GM23248 (cell line): ENCODE measurements at regions not wholly inside any gene's neighbourhood (a gene's known extent, or its start where the extent isn't known, plus 50 kb on each side); places are given as distances from the start of the nearest gene placed in this dataset.

Experiments used
- DNase-seq: peaks from one replicate; pipeline ENCODE4 v3.0.0-alpha.2; 2015
- H2AFZ ChIP-seq: fragments of 200-600 bp; sonication (generic); 2 replicates; pipeline ENCODE4 v1.6.1; 2016; ENCODE audit warnings: antibody characterized with exemption
- H3F3A ChIP-seq: fragments of 200-600 bp; sonication (generic); 2 replicates; pipeline ENCODE4 v1.6.1; 2016; ENCODE audit warnings: mild to moderate bottlenecking, antibody characterized with exemption, mixed run types; ENCODE audit not compliant: insufficient read depth
- H3K27ac ChIP-seq: fragments of 200-600 bp; sonication (generic); 2 replicates; pipeline ENCODE4 v1.5.1; 2016; ENCODE audit warnings: mild to moderate bottlenecking
- H3K27me3 ChIP-seq: fragments of 200-600 bp; sonication (generic); replicated peaks from 2 replicates; pipeline ENCODE4 v1.6.1; 2016; ENCODE audit warnings: mild to moderate bottlenecking; ENCODE audit not compliant: insufficient read depth
- H3K36me3 ChIP-seq: fragments of 200-600 bp; sonication (generic); 2 replicates; pipeline ENCODE4 v1.6.1; 2016; ENCODE audit warnings: low read depth, mild to moderate bottlenecking
- H3K4me1 ChIP-seq: fragments of 200-600 bp; sonication (generic); 2 replicates; pipeline ENCODE4 v1.6.1; 2016; ENCODE audit warnings: mild to moderate bottlenecking; ENCODE audit not compliant: insufficient read depth
- H3K4me2 ChIP-seq: fragments of 200-600 bp; sonication (generic); one replicate; pipeline ENCODE4 v1.6.1; 2016; ENCODE audit warnings: mild to moderate bottlenecking; ENCODE audit not compliant: unreplicated experiment
- H3K4me3 ChIP-seq: fragments of 200-600 bp; sonication (generic); 2 replicates; pipeline ENCODE4 v1.5.1; 2016; ENCODE audit warnings: mild to moderate bottlenecking
- H3K79me2 ChIP-seq: fragments of 200-600 bp; sonication (generic); 2 replicates; pipeline ENCODE4 v1.6.1; 2016; ENCODE audit warnings: mild to moderate bottlenecking; ENCODE audit not compliant: insufficient read depth
- H3K9ac ChIP-seq: fragments of 200-600 bp; sonication (generic); 2 replicates; pipeline ENCODE4 v1.6.1; 2016; ENCODE audit warnings: mild to moderate bottlenecking
- H3K9me2 ChIP-seq: fragments of 200-600 bp; sonication (generic); 2 replicates; pipeline ENCODE4 v1.6.1; 2016; ENCODE audit warnings: mixed run types, mild to moderate bottlenecking, moderate library complexity; ENCODE audit not compliant: insufficient read depth
- H3K9me3 ChIP-seq: fragments of 200-600 bp; sonication (generic); one replicate; pipeline ENCODE4 v1.6.1; 2017; ENCODE audit warnings: low read depth
- H4K20me1 ChIP-seq: fragments of 200-600 bp; sonication (generic); 2 replicates; pipeline ENCODE4 v1.6.0; 2016; ENCODE audit not compliant: insufficient read depth
- EZH2 ChIP-seq: fragments of 200-600 bp; sonication (generic); IDR thresholded peaks from 2 replicates; pipeline ENCODE4 v1.6.1; 2018; ENCODE audit warnings: antibody characterized with exemption, mild to moderate bottlenecking; ENCODE audit not compliant: insufficient read depth, poor library complexity, severe bottlenecking
- EZH2phosphoT487 ChIP-seq: fragments of 200-600 bp; sonication (generic); IDR thresholded peaks from 2 replicates; pipeline ENCODE4 v1.6.1; 2018; ENCODE audit warnings: antibody characterized with exemption, moderate library complexity, mild to moderate bottlenecking, low read depth; ENCODE audit not compliant: insufficient read depth
- WGBS, 2 experiments: methylation state at CpG; one replicate each; pipeline ENCODE4 v1.1.6; 2015 to 2017; ENCODE audit warnings: low lambda C conversion rate in 2 of 2, low coverage in 1 of 2; ENCODE audit errors: missing lambda C conversion rate in 2 of 2; 5-methylcytosine and 5-hydroxymethylcytosine counted together
- in situ Hi-C: fragments of 300-500 bp; cut with MboI; formaldehyde crosslinking; loops from 2 replicates; pipeline ENCODE4 v1.15.0; 2020

- H3K27me3 ChIP-seq: no peaks in the 10 kb centered on the region
- TF ChIP-seq EZH2phosphoT487 (no peak), EZH2 (no peak)
- H3K9ac ChIP-seq: no peak overlapping the region
- H3F3A ChIP-seq: no peaks in the 10 kb centered on the region; the same call in 1 of the 2 replicates
- no peaks in the 10 kb centered on the region for H3K4me1 ChIP-seq
- H3K79me2 ChIP-seq: no peaks in the 10 kb centered on the region
- no peaks in the 10 kb centered on the region for H3K9me2 ChIP-seq
- H3K27ac ChIP-seq: no peak overlapping the region
- no peak overlapping the region for H3K4me3 ChIP-seq
- no peaks in the 10 kb centered on the region for H3K9me3 ChIP-seq
- in situ Hi-C loops: no loop called here
- 73 to 77% methylated on average over 4 of the region's 4 CpGs for WGBS, 2 experiments
- no peaks in the 10 kb centered on the region for H4K20me1 ChIP-seq
- H3K4me2 ChIP-seq: no peak overlapping the region
- no peak overlapping the region for H2AFZ ChIP-seq
- DNase-seq: no peak
- no peaks in the 10 kb centered on the region for H3K36me3 ChIP-seq
Measured at GRCh38 chr7:35995334-35995733, 157.7 kb upstream of the EEPD1 start.

DNA sequence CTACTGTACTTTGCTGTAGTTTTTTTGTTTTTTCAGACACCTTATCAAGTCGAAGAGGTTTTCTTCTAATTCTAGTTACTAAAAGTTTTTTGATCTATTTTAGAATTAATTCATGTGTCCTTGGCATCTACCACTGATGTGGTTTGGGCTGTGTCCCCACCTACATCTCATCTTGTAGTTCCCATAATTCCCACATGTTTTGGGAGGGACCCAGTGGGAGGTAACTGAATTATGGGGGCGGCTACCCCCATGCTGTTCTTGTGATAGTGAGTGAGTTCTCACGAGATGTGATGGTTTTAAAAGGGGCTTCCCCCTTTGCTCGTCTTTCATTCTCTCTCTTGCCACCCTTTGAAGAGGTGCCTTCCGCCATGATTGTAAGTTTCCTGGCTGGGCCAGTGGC lies 154.6 kb upstream of the EEPD1 start:
- H3K4me3 ChIP-seq: no peak overlapping the region
- no peak overlapping the region for H3K27ac ChIP-seq
- H2AFZ ChIP-seq: no peak overlapping the region
- no peak for DNase-seq
- no peaks in the 10 kb centered on the region for H3K9me3 ChIP-seq
- 66 to 71% methylated on average over 5 of the region's 5 CpGs for WGBS, 2 experiments
- H3K9ac ChIP-seq: no peak overlapping the region
- H4K20me1 ChIP-seq: no peaks in the 10 kb centered on the region
- H3K4me1 ChIP-seq: no peaks in the 10 kb centered on the region
- H3K4me2 ChIP-seq: no peak overlapping the region
- H3K36me3 ChIP-seq: no peaks in the 10 kb centered on the region
- no peaks in the 10 kb centered on the region for H3F3A ChIP-seq
- no peaks in the 10 kb centered on the region for H3K9me2 ChIP-seq
- no peaks in the 10 kb centered on the region for H3K79me2 ChIP-seq
- H3K27me3 ChIP-seq: no peaks in the 10 kb centered on the region
- in situ Hi-C loops: no loop called here
- no peak for TF ChIP-seq EZH2phosphoT487
- no peak for TF ChIP-seq EZH2

GRCh38 chr7:36001546-36001945 lies 151.5 kb upstream of the EEPD1 start:
- Histone ChIP-seq H3K9me2 (no peaks in the 10 kb centered on the region), H4K20me1 (no peaks in the 10 kb centered on the region), H3K36me3 (no peaks in the 10 kb centered on the region), H3K9ac (no peak overlapping the region), H3K79me2 (no peaks in the 10 kb centered on the region), H3K27me3 (no peaks in the 10 kb centered on the region), H2AFZ (no peak overlapping the region), H3K4me1 (no peaks in the 10 kb centered on the region), H3K9me3 (no peaks in the 10 kb centered on the region), H3F3A (no peaks in the 10 kb centered on the region), H3K4me2 (no peak overlapping the region), H3K27ac (no peak overlapping the region), H3K4me3 (no peak overlapping the region)
- WGBS, 2 experiments: 92 to 98% methylated on average over 3 of the region's 3 CpGs
- TF ChIP-seq EZH2: no peak
- TF ChIP-seq EZH2phosphoT487: no peak
- no peak for DNase-seq
- in situ Hi-C loops: no loop called here

- Histone ChIP-seq H3K27ac (no peak overlapping the region), H2AFZ (no peak overlapping the region), H4K20me1 (no peaks in the 10 kb centered on the region), H3K9me3 (no peaks in the 10 kb centered on the region), H3K36me3 (no peaks in the 10 kb centered on the region), H3K79me2 (no peaks in the 10 kb centered on the region), H3K4me2 (no peak overlapping the region), H3K4me3 (no peak overlapping the region), H3K9me2 (no peaks in the 10 kb centered on the region), H3K27me3 (no peaks in the 10 kb centered on the region), H3K9ac (no peak overlapping the region), H3K4me1 (no peaks in the 10 kb centered on the region), H3F3A (no peaks in the 10 kb centered on the region)
- in situ Hi-C loops: no loop called here
- 48 to 60% methylated on average over 2 of the region's 2 CpGs for WGBS, 2 experiments
- no peak for DNase-seq
- TF ChIP-seq EZH2: no peak
- TF ChIP-seq EZH2phosphoT487: no peak
Measured at GRCh38 chr7:36002900-36003299, 150.2 kb upstream of the EEPD1 start.

- no peak for DNase-seq
- H3K4me1 ChIP-seq: no peaks in the 10 kb centered on the region
- no peaks in the 10 kb centered on the region for H3F3A ChIP-seq
- no peak overlapping the region for H3K9ac ChIP-seq
- no peaks in the 10 kb centered on the region for H3K9me3 ChIP-seq
- H3K27me3 ChIP-seq: no peaks in the 10 kb centered on the region
- H3K9me2 ChIP-seq: no peaks in the 10 kb centered on the region
- in situ Hi-C loops: no loop called here
- no peak overlapping the region for H3K27ac ChIP-seq
- no peaks in the 10 kb centered on the region for H3K79me2 ChIP-seq
- H3K36me3 ChIP-seq: no peaks in the 10 kb centered on the region
- no peak overlapping the region for H3K4me2 ChIP-seq
- no peak overlapping the region for H2AFZ ChIP-seq
- TF ChIP-seq EZH2 (no peak), EZH2phosphoT487 (no peak)
- 84 to 86% methylated on average over 1 of the region's 1 CpG for WGBS, 2 experiments
- H4K20me1 ChIP-seq: no peaks in the 10 kb centered on the region
- H3K4me3 ChIP-seq: no peak overlapping the region
Measured at GRCh38 chr7:36003343-36003742, 149.7 kb upstream of the EEPD1 start.
